A549 (cell line): ENCODE measurements at regions not wholly inside any gene's neighbourhood (a gene's known extent, or its start where the extent isn't known, plus 50 kb on each side); places are given as distances from the start of the nearest gene placed in this dataset.

ENCODE experiments used
- ATAC-seq, 2 experiments: fragments of 200-7000 bp in 1 of 2; fragments of >200 bp in 1 of 2; cut with Nextera tagmentation in 1 of 2; cut with Tn5 transposase in 1 of 2; 3 replicates each; pipeline versions ENCODE4 v1.8.0 to v1.9.1; 2018 to 2020; ENCODE audit warnings: mild to moderate bottlenecking in 1 of 2, moderate library complexity in 1 of 2
- CTCF ChIA-PET: fragments of 300-600 bp; sonication (Branson Sonifier 250); formaldehyde crosslinking; extraction: SDS; loops from one replicate; lab custom pipeline; 2021; ENCODE audit warnings: antibody characterized with exemption, inconsistent platforms; lab: Yijun Ruan, JAX
- POLR2A ChIA-PET: fragments of 350-600 bp; formaldehyde crosslinking; extraction: SDS; loops from one replicate; lab custom pipeline; 2021; ENCODE audit warnings: antibody characterized with exemption, inconsistent platforms; lab: Yijun Ruan, JAX
- DNase-seq, 2 experiments: peaks; one replicate each; pipeline versions ENCODE4 v3.0.0 to v3.0.0-alpha.2; 2011 to 2016; ENCODE audit warnings: low read depth in 1 of 2, low spot score in 1 of 2
- FAIRE-seq: peaks from 2 replicates; lab custom pipeline; 2011; peaks lifted over from hg19 to GRCh38; lab: Jason Lieb, UNC
- H3K27ac ChIP-seq, 2 experiments: fragments of >200 bp; sonication (Bioruptor Twin); formaldehyde crosslinking; 3 replicates each; pipeline ENCODE4 v1.5.1; 2016 to 2017
- H3K4me1 ChIP-seq: fragments of >200 bp; sonication (Bioruptor Twin); formaldehyde crosslinking; 3 replicates; pipeline ENCODE4 v1.6.1; 2016
- H3K4me2 ChIP-seq: fragments of >200 bp; sonication (Bioruptor Twin); formaldehyde crosslinking; 3 replicates; pipeline ENCODE4 v1.6.1; 2016
- H3K4me3 ChIP-seq: fragments of >200 bp; sonication (Bioruptor Twin); formaldehyde crosslinking; 3 replicates; pipeline ENCODE4 v1.5.1; 2016
- H3K9me3 ChIP-seq: fragments of >200 bp; sonication (Bioruptor Twin); formaldehyde crosslinking; 3 replicates; pipeline ENCODE4 v1.6.1; 2016
- BCL3 ChIP-seq: fragments of >200 bp; sonication (Bioruptor Twin); formaldehyde crosslinking; IDR thresholded peaks from 3 replicates; pipeline ENCODE4 v1.6.1; 2016
- CBX8 ChIP-seq: fragments of 200-600 bp; sonication (generic); IDR thresholded peaks from 2 replicates; pipeline ENCODE4 v1.6.1; 2016
- CEBPB ChIP-seq, 2 experiments: fragments of >200 bp in 1 of 2; sonication (Bioruptor Twin) in 1 of 2; formaldehyde crosslinking in 1 of 2; IDR thresholded peaks; 2 replicates each; pipeline ENCODE4 v1.6.1; 2012 to 2016
- CHD2 ChIP-seq: fragments of 150-350 bp; IDR thresholded peaks from 2 replicates; pipeline ENCODE4 v1.6.1; 2014; ENCODE audit warnings: low read length; ENCODE audit not compliant: partially characterized antibody
- CHD4 ChIP-seq: fragments of 200-600 bp; sonication (generic); IDR thresholded peaks from 2 replicates; pipeline ENCODE4 v1.6.1; 2016; ENCODE audit warnings: antibody characterized with exemption, mild to moderate bottlenecking, borderline replicate concordance
- ELK1 ChIP-seq: fragments of 150-350 bp; IDR thresholded peaks from 2 replicates; pipeline ENCODE4 v1.6.1; 2014; ENCODE audit warnings: low read depth, mild to moderate bottlenecking, low read length
- EP300 ChIP-seq, 2 experiments: fragments of >200 bp; sonication (Bioruptor Twin); formaldehyde crosslinking; IDR thresholded peaks; 2 replicates in 1 of 2; 3 replicates in 1 of 2; pipeline ENCODE4 v1.6.1; 2016 to 2017
- ESRRA ChIP-seq: fragments of 150-350 bp; IDR thresholded peaks from 2 replicates; pipeline ENCODE4 v1.6.1; 2014; ENCODE audit warnings: mild to moderate bottlenecking, low read length, borderline replicate concordance
- HDAC2 ChIP-seq: fragments of 200-600 bp; sonication (generic); IDR thresholded peaks from 2 replicates; pipeline ENCODE4 v1.6.1; 2016
- HES2 ChIP-seq: fragments of >200 bp; sonication (Bioruptor Twin); formaldehyde crosslinking; IDR thresholded peaks from 2 replicates; pipeline ENCODE4 v1.6.1; 2016
- HEYL ChIP-seq: fragments of 250-450 bp; sonication (Bioruptor Pico); IDR thresholded peaks from 2 replicates; pipeline ENCODE4 v1.8.0; 2021; ENCODE audit warnings: mild to moderate bottlenecking, moderate library complexity
- HMGXB4 ChIP-seq: fragments of 250-450 bp; sonication (Bioruptor Pico); IDR thresholded peaks from 2 replicates; pipeline ENCODE4 v1.5.0; 2021; ENCODE audit warnings: mild to moderate bottlenecking, moderate library complexity, borderline replicate concordance
- JUNB ChIP-seq: fragments of >200 bp; sonication (Bioruptor Twin); formaldehyde crosslinking; IDR thresholded peaks from 2 replicates; pipeline ENCODE4 v1.6.1; 2016
- KDM1A ChIP-seq: fragments of 200-600 bp; sonication (generic); IDR thresholded peaks from 2 replicates; pipeline ENCODE4 v1.6.1; 2016; ENCODE audit warnings: low read depth, mild to moderate bottlenecking
- KDM5A ChIP-seq: fragments of 200-600 bp; sonication (generic); IDR thresholded peaks from 2 replicates; pipeline ENCODE4 v1.6.1; 2016; ENCODE audit warnings: antibody characterized with exemption, mild to moderate bottlenecking
- MAZ ChIP-seq: fragments of 150-350 bp; IDR thresholded peaks from 2 replicates; pipeline ENCODE4 v1.6.1; 2014; ENCODE audit warnings: antibody characterized with exemption, low read depth, low read length, borderline replicate concordance
- MYC ChIP-seq: IDR thresholded peaks from 2 replicates; pipeline ENCODE4 v1.6.1; 2012; ENCODE audit warnings: mild to moderate bottlenecking, inconsistent platforms, low read length, improper control_type of control experiment, borderline replicate concordance
- NPAS2 ChIP-seq: fragments of 250-450 bp; sonication (Bioruptor Pico); IDR thresholded peaks from 2 replicates; pipeline ENCODE4 v1.8.0; 2022; ENCODE audit warnings: mild to moderate bottlenecking, moderate library complexity, borderline replicate concordance
- PBX3 ChIP-seq: IDR thresholded peaks from 2 replicates; pipeline ENCODE4 v1.6.1; 2012
- POLR2A ChIP-seq: IDR thresholded peaks from 2 replicates; pipeline ENCODE4 v1.6.1; 2012; ENCODE audit warnings: mild to moderate bottlenecking, low read length
- RAD21 ChIP-seq, 2 experiments: fragments of >200 bp in 1 of 2; sonication (Bioruptor Twin) in 1 of 2; formaldehyde crosslinking in 1 of 2; IDR thresholded peaks in 1 of 2; conservative IDR thresholded peaks in 1 of 2; 2 replicates in 1 of 2; 3 replicates in 1 of 2; pipeline ENCODE4 v1.6.1; 2012 to 2018; ENCODE audit warnings: inconsistent platforms in 1 of 2
- RCOR1 ChIP-seq: fragments of 150-350 bp; IDR thresholded peaks from 2 replicates; pipeline ENCODE4 v1.6.1; 2014; ENCODE audit warnings: antibody characterized with exemption, low read length, low read depth
- RFX5 ChIP-seq: fragments of 450-650 bp; IDR thresholded peaks from 2 replicates; pipeline ENCODE4 v1.7.1; 2014; ENCODE audit warnings: antibody characterized with exemption, mild to moderate bottlenecking, moderate library complexity
- RNF2 ChIP-seq: fragments of 200-600 bp; sonication (generic); IDR thresholded peaks from 2 replicates; pipeline ENCODE4 v1.6.1; 2016; ENCODE audit warnings: low read depth, mild to moderate bottlenecking, antibody characterized with exemption, moderate library complexity, borderline replicate concordance
- SREBF2 ChIP-seq: fragments of 450-650 bp; IDR thresholded peaks from 2 replicates; pipeline ENCODE4 v1.6.1; 2014; ENCODE audit warnings: mild to moderate bottlenecking, moderate library complexity
- TFCP2L1 ChIP-seq: fragments of 250-450 bp; sonication (Bioruptor Pico); IDR thresholded peaks from 2 replicates; pipeline ENCODE4 v1.5.0; 2021; ENCODE audit warnings: mild to moderate bottlenecking
- TP53 ChIP-seq: fragments of 250-450 bp; sonication (Bioruptor Pico); IDR thresholded peaks from 2 replicates; pipeline ENCODE4 v1.5.0; 2021; ENCODE audit warnings: mild to moderate bottlenecking, moderate library complexity
- ZNF302 ChIP-seq: fragments of 250-450 bp; sonication (Bioruptor Pico); IDR thresholded peaks from 2 replicates; pipeline ENCODE4 v1.9.0; 2021; ENCODE audit warnings: inconsistent platforms, mild to moderate bottlenecking, moderate library complexity
- WGBS: methylation state at CpG from one replicate; pipeline ENCODE4 v1.1.6; 2017; ENCODE audit errors: missing lambda C conversion rate; 5-methylcytosine and 5-hydroxymethylcytosine counted together
- TF ChIP-seq, protein P1 (sequence below): fragments of 450-650 bp; IDR thresholded peaks from 2 replicates; pipeline ENCODE4 v1.6.1; 2014; ENCODE audit warnings: antibody characterized with exemption
- TF ChIP-seq, protein P2 (sequence below): fragments of 250-450 bp; sonication (Bioruptor Pico); IDR thresholded peaks from 2 replicates; pipeline ENCODE4 v1.5.0; 2020; ENCODE audit warnings: low read depth, mild to moderate bottlenecking, moderate library complexity

DNA sequence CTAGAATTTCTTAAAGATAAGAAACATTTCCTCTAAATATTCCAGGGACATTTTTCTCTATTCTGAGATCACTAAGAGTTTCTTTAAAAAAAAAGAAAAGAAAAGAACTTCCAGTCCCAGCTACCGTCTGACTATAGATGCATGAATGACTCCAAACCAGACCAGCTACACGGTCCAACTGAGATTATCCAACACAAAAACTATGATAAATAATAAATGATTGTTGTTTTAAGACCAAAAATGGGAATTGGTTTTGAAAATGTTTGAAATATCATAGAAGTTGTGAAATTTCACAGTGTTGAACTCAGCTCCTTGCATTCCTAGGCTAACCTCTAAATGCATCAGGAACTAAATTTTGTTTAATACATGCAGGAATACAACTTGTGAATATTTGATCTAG lies 1619.6 kb upstream of the LRRTM3 start:
- ChIA-PET CTCF (no interaction called here), POLR2A (no interaction called here)
- DNase-seq (no peak), FAIRE-seq (no peak), ATAC-seq (no peak)
- TF ChIP-seq RCOR1 (no peak), NPAS2 (CRISPR knock-in tag) (no peak), BCL3 (no peak), CHD2 (no peak), HEYL (no peak), RFX5 (no peak), RAD21 (conservative IDR thresholded peaks at IDR 0.05 in 1 of 2, IDR thresholded peaks at IDR 0.05 in 1 of 2) (no peak), ZNF302 (CRISPR knock-in tag) (no peak), JUNB (no peak), ELK1 (no peak), ESRRA (no peak), CHD4 (no peak), TFCP2L1 (CRISPR knock-in tag) (no peak), RNF2 (no peak), SREBF2 (no peak), CEBPB (IDR thresholded peaks at IDR 0.05) (no peak), EP300 (IDR thresholded peaks at IDR 0.05) (no peak)
- TF ChIP-seq, protein P1, sequence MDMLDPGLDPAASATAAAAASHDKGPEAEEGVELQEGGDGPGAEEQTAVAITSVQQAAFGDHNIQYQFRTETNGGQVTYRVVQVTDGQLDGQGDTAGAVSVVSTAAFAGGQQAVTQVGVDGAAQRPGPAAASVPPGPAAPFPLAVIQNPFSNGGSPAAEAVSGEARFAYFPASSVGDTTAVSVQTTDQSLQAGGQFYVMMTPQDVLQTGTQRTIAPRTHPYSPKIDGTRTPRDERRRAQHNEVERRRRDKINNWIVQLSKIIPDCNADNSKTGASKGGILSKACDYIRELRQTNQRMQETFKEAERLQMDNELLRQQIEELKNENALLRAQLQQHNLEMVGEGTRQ, result no peak
- Histone ChIP-seq H3K4me2 (no peak overlapping the region), H3K9me3 (no peaks in the 10 kb centered on the region), H3K4me1 (no peaks in the 10 kb centered on the region), H3K4me3 (no peak overlapping the region), H3K27ac (no peak overlapping the region)
- 46% methylated on average over 2 of the region's 2 CpGs for WGBS

DNA sequence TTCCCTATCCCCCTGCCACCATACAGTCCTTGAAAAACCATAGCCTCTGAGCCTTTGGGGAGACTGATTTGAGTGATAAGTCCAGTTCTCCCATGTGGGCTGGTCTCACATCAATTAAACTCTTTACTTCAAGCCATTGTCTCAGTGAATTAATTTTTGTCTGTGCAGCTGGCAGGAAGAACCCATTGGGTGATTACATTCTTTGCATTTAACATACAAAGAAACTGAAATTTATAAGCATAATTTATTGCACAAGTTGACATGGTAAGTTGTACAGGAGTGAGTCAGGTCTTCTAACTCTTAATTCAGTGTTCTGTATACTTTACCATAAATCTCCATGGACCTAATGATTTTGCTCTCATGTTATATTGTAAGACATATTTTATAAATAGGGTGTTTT lies 1613.0 kb upstream of the LRRTM3 start:
- Histone ChIP-seq H3K4me1 (no peaks in the 10 kb centered on the region), H3K9me3 (no peaks in the 10 kb centered on the region), H3K27ac (no peak overlapping the region), H3K4me2 (no peak overlapping the region), H3K4me3 (no peak overlapping the region)
- DNase-seq, result no peak
- FAIRE-seq, result no peak
- ChIA-PET POLR2A (no interaction called here), CTCF (no interaction called here)
- no peak for ATAC-seq
- TF ChIP-seq, protein P2, sequence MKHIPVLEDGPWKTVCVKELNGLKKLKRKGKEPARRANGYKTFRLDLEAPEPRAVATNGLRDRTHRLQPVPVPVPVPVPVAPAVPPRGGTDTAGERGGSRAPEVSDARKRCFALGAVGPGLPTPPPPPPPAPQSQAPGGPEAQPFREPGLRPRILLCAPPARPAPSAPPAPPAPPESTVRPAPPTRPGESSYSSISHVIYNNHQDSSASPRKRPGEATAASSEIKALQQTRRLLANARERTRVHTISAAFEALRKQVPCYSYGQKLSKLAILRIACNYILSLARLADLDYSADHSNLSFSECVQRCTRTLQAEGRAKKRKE (CRISPR knock-in tag), result no peak
- no peak for TF ChIP-seq CEBPB (IDR thresholded peaks at IDR 0.05)
- no peak for TF ChIP-seq KDM5A
- no peak for TF ChIP-seq MYC
- no peak for TF ChIP-seq ZNF302 (CRISPR knock-in tag)
- no peak for TF ChIP-seq CBX8
- TF ChIP-seq HDAC2, result no peak
- no peak for TF ChIP-seq HMGXB4 (CRISPR knock-in tag)
- TF ChIP-seq KDM1A, result no peak
- no peak for TF ChIP-seq ELK1
- no peak for TF ChIP-seq MAZ
- TF ChIP-seq PBX3, result no peak
- no peak for TF ChIP-seq POLR2A
- no peak for TF ChIP-seq NPAS2 (CRISPR knock-in tag)
- TF ChIP-seq BCL3, result no peak
- TF ChIP-seq HES2, result no peak
- TF ChIP-seq TP53 (CRISPR knock-in tag), result no peak
